Mesothelial cell of epicardium (in vitro differentiated cells): ENCODE measurements at regions not wholly inside any gene's neighbourhood (a gene's known extent, or its start where the extent isn't known, plus 50 kb on each side); places are given as distances from the start of the nearest gene placed in this dataset.

Experiments
- DNase-seq, 2 experiments: peaks; one replicate each; pipeline ENCODE4 v3.0.0; 2021; ENCODE audit warnings: low spot score in 2 of 2; ENCODE audit not compliant: unreplicated experiment in 2 of 2
- H3K27ac Mint-ChIP-seq: 2 replicates; pipeline ENCODE4 v1.8.0; 2021; ENCODE audit warnings: mixed read lengths
- H3K27me3 Mint-ChIP-seq: 2 replicates; pipeline ENCODE4 v1.8.0; 2021; ENCODE audit warnings: low read depth, mixed read lengths
- H3K36me3 Mint-ChIP-seq: 2 replicates; pipeline ENCODE4 v1.8.0; 2021; ENCODE audit warnings: mixed read lengths
- H3K4me1 Mint-ChIP-seq: 2 replicates; pipeline ENCODE4 v1.8.0; 2021; ENCODE audit warnings: mixed read lengths
- H3K4me3 Mint-ChIP-seq: 2 replicates; pipeline ENCODE4 v1.8.0; 2021; ENCODE audit warnings: mild to moderate bottlenecking, moderate library complexity, mixed read lengths
- H3K9me3 Mint-ChIP-seq: 2 replicates; pipeline ENCODE4 v1.8.0; 2021; ENCODE audit warnings: mixed read lengths
- TF ChIP-seq, protein P1 (sequence below): fragments of 200-600 bp; sonication (generic); IDR thresholded peaks from one replicate; pipeline ENCODE4 v1.5.0; 2021; ENCODE audit warnings: antibody characterized with exemption; ENCODE audit not compliant: unreplicated experiment

DNA sequence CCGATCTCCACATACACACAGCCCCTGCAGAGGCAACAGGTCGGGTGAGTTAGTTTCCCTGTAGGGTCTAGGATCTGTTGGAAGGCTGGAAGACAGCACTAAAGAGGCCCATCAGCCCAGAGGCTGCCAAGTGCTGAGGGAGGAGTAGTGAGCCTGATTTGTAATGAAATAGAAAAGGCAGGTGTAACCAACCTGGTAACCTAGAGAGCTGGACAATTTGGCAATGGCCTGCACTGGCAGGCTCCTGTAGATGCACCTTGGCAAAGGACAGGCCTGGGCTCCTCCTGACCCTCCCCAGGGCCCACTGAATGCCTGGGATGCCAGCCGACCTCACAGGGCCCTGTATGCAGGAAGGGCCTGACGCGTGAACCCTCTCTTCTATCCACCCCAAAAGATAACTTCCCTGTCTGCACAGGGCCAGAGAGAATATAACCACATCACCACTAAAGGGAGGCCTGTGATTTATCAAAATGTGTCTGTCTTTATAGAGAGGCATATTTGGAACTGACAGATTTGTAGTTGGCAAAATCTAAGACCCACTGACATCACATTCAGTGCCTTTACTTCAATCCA, 225.1 kb upstream of the CHRNA7 start:
- Mint-ChIP-seq H3K36me3 (no peaks in the 10 kb centered on the region), H3K27me3 (peaks cover 2% of the 10 kb centered on the region), H3K9me3 (no peaks in the 10 kb centered on the region), H3K4me3 (no peak overlapping the region), H3K4me1 (no peaks in the 10 kb centered on the region), H3K27ac (no peak overlapping the region)
- TF ChIP-seq, protein P1, sequence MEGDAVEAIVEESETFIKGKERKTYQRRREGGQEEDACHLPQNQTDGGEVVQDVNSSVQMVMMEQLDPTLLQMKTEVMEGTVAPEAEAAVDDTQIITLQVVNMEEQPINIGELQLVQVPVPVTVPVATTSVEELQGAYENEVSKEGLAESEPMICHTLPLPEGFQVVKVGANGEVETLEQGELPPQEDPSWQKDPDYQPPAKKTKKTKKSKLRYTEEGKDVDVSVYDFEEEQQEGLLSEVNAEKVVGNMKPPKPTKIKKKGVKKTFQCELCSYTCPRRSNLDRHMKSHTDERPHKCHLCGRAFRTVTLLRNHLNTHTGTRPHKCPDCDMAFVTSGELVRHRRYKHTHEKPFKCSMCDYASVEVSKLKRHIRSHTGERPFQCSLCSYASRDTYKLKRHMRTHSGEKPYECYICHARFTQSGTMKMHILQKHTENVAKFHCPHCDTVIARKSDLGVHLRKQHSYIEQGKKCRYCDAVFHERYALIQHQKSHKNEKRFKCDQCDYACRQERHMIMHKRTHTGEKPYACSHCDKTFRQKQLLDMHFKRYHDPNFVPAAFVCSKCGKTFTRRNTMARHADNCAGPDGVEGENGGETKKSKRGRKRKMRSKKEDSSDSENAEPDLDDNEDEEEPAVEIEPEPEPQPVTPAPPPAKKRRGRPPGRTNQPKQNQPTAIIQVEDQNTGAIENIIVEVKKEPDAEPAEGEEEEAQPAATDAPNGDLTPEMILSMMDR, result no peak
- no peak for DNase-seq

DNA sequence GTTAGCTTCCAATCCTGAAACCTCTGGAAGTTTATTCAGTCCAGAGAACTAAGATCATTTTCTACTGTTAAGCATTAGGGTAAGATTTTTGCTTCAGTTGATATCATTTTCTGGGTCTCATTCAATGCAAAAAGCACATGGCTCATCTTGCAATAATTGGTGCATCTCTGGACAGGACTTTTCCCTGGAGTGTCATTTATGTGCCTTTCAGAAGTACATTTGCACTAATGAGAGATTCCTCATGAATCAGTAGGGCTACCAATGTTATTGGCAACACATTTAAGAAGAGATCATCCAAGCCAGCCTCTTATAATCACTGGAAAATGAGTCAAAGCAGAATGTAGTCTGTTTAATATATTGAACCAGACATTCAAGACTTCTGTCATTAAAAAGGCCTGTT, 224.2 kb upstream of the CHRNA7 start:
- DNase-seq, result no peak
- H3K36me3 Mint-ChIP-seq, result no peaks in the 10 kb centered on the region
- H3K27ac Mint-ChIP-seq, result no peak overlapping the region
- TF ChIP-seq, protein P1, result no peak
- no peaks in the 10 kb centered on the region for H3K4me1 Mint-ChIP-seq
- H3K27me3 Mint-ChIP-seq, result peaks cover 2% of the 10 kb centered on the region
- no peak overlapping the region for H3K4me3 Mint-ChIP-seq
- H3K9me3 Mint-ChIP-seq, result no peaks in the 10 kb centered on the region

DNA sequence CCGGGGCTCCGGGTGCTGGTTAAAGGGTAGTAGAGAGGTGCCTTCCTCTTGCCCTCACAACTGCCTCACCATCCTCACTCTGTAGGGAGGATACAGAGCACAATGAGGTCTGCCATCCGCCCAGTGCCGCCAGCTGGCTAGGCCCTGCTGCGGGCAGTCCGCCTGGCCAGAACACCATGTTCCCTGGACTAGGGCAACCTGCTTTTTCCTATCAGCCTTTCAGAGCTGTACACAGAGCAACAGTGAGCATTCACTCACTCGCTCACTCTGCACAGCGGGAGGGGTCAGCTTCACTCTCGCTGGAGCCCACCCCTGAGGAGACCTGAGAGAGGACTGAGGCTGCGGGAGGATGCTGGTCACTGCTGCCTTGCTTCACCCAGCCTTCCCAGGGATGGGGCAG, 218.7 kb upstream of the CHRNA7 start:
- Mint-ChIP-seq H3K27me3 (no peaks in the 10 kb centered on the region), H3K27ac (no peak overlapping the region), H3K9me3 (no peaks in the 10 kb centered on the region), H3K4me3 (no peak overlapping the region), H3K36me3 (no peaks in the 10 kb centered on the region), H3K4me1 (no peaks in the 10 kb centered on the region)
- TF ChIP-seq, protein P1, result no peak
- no peak for DNase-seq

DNA sequence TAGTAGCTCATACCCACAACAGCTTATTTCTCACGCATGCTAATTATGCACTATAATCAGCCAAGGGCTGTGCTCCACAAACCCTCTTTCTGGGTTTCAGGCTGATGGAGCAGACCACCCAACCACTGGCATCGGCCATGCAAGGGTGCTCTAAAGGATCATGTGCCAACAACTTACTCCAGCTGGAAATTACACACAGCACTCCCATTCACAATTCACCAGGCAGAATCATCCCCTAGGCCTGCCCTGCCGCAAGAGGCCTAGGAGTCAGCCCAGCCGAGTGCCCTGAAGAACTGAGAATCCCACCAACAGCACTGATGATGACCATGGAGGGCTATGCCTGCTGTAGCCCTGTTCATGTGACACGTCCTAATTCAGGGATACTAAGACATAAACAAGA, 216.2 kb upstream of the CHRNA7 start:
- H3K4me3 Mint-ChIP-seq, result no peak overlapping the region
- no peak for DNase-seq
- TF ChIP-seq, protein P1, result no peak
- no peaks in the 10 kb centered on the region for H3K4me1 Mint-ChIP-seq
- H3K9me3 Mint-ChIP-seq, result no peaks in the 10 kb centered on the region
- H3K36me3 Mint-ChIP-seq, result no peaks in the 10 kb centered on the region
- H3K27ac Mint-ChIP-seq, result no peak overlapping the region
- peaks cover 4% of the 10 kb centered on the region for H3K27me3 Mint-ChIP-seq

DNA sequence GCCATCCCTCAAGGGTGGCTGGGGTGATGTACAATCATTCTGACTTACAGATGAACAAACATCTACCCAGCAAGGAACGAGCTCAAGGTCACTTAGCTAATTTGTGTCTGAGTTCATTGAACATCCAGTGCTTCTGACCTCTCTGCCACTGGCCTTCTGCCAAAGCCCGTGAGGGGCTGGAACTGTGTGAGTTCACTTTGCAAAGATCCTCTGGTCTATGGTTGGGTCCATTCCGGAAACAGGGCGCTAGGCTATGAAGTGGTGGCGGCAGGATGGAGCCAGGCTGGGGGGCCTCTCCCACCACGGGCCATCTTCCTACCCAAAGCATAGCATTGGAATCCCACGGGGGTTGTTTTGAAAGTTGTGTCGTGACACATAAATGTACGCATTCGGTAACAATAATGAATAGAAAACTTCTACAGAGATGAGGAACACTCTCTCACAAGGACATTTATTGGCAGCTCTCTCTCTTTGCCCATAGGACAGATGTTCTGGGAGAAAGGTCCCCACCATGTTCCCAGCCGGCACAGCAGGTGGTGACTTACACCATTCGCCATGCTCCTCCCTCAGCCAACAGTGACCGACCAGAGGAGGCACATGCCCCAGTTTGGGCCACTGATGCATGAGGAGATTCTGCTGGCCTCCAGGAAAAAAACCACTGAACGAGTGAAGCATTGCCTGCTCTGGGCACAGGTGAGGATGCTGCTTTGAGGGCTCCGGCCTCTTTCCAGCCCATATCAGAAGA, 214.7 kb upstream of the CHRNA7 start:
- Mint-ChIP-seq H3K36me3 (no peaks in the 10 kb centered on the region), H3K9me3 (no peaks in the 10 kb centered on the region), H3K4me1 (no peaks in the 10 kb centered on the region), H3K27me3 (peaks cover 4% of the 10 kb centered on the region), H3K27ac (no peak overlapping the region), H3K4me3 (no peak overlapping the region)
- no peak for DNase-seq
- TF ChIP-seq, protein P1, result no peak
